Keratinocyte (primary cell): ENCODE measurements at regions not wholly inside any gene's neighbourhood (a gene's known extent, or its start where the extent isn't known, plus 50 kb on each side); places are given as distances from the start of the nearest gene placed in this dataset.

Experiments used
- DNase-seq: peaks from one replicate; pipeline ENCODE4 v3.0.0-alpha.2; 2011; ENCODE audit warnings: low read depth, missing footprints, low spot score
- FAIRE-seq: peaks from 2 replicates; lab custom pipeline; 2011; peaks lifted over from hg19 to GRCh38; lab: Jason Lieb, UNC
- H2AFZ ChIP-seq: 2 replicates; pipeline ENCODE4 v1.6.0; 2012; ENCODE audit warnings: low read length, control low read depth, inconsistent platforms; ENCODE audit not compliant: control insufficient read depth
- H3K27ac ChIP-seq: 2 replicates; pipeline ENCODE4 v1.5.1; 2011; ENCODE audit warnings: low read length; ENCODE audit not compliant: control insufficient read depth, insufficient read depth
- H3K27me3 ChIP-seq: 3 replicates; pipeline ENCODE4 v1.6.0; 2011; ENCODE audit warnings: low read length; ENCODE audit not compliant: control insufficient read depth, insufficient read depth; ENCODE audit errors: extremely low read depth
- H3K36me3 ChIP-seq, 2 experiments: 2 replicates in 1 of 2; 3 replicates in 1 of 2; pipeline ENCODE4 v1.5.1; 2011; ENCODE audit warnings: low read length in 2 of 2, mild to moderate bottlenecking in 1 of 2; ENCODE audit not compliant: control insufficient read depth in 2 of 2, insufficient read depth in 2 of 2; ENCODE audit errors: extremely low read depth in 1 of 2
- H3K4me1 ChIP-seq: 3 replicates; pipeline ENCODE4 v1.5.1; 2011; ENCODE audit warnings: low read length; ENCODE audit not compliant: control insufficient read depth, insufficient read depth; ENCODE audit errors: extremely low read depth
- H3K4me2 ChIP-seq: 3 replicates; pipeline ENCODE4 v1.6.0; 2011; ENCODE audit warnings: low read depth, low read length; ENCODE audit not compliant: control insufficient read depth, insufficient read depth; ENCODE audit errors: extremely low read depth
- H3K4me3 ChIP-seq, 3 experiments: fragments of 200-600 bp in 1 of 3; sonication (generic) in 1 of 3; 2 replicates in 2 of 3; 3 replicates in 1 of 3; pipeline ENCODE4 v1.5.1; 2011 to 2016; ENCODE audit warnings: low read length in 3 of 3, mild to moderate bottlenecking in 3 of 3, control low read depth in 2 of 3, inconsistent platforms in 1 of 3, low read depth in 1 of 3, mixed read lengths in 1 of 3, mixed run types in 1 of 3, moderate library complexity in 1 of 3; ENCODE audit not compliant: control insufficient read depth in 2 of 3, insufficient read depth in 2 of 3; ENCODE audit errors: extremely low read depth in 1 of 3
- H3K79me2 ChIP-seq: 2 replicates; pipeline ENCODE4 v1.6.0; 2012; ENCODE audit warnings: low read length; ENCODE audit not compliant: control insufficient read depth, insufficient read depth
- H3K9ac ChIP-seq: 3 replicates; pipeline ENCODE4 v1.6.0; 2011; ENCODE audit warnings: low read length; ENCODE audit not compliant: control insufficient read depth, insufficient read depth; ENCODE audit errors: extremely low read depth
- H3K9me1 ChIP-seq: 3 replicates; pipeline ENCODE4 v1.6.0; 2011; ENCODE audit warnings: low read length; ENCODE audit not compliant: control insufficient read depth, insufficient read depth; ENCODE audit errors: extremely low read depth
- H3K9me3 ChIP-seq: 2 replicates; pipeline ENCODE4 v1.5.1; 2012; ENCODE audit warnings: low read depth, low read length; ENCODE audit not compliant: control insufficient read depth
- H4K20me1 ChIP-seq: 3 replicates; pipeline ENCODE4 v1.6.0; 2011; ENCODE audit warnings: low read length; ENCODE audit not compliant: control insufficient read depth, insufficient read depth; ENCODE audit errors: extremely low read depth
- CTCF ChIP-seq, 3 experiments: IDR thresholded peaks in 1 of 3; conservative IDR thresholded peaks in 1 of 3; optimal IDR thresholded peaks in 1 of 3; 2 replicates in 2 of 3; 3 replicates in 1 of 3; pipeline versions ENCODE3 to v1.5.1; 2011; ENCODE audit warnings: low read length in 3 of 3, mild to moderate bottlenecking in 3 of 3, moderate library complexity in 2 of 3, control low read depth in 1 of 3, inconsistent platforms in 1 of 3; ENCODE audit not compliant: insufficient read depth in 2 of 3; ENCODE audit errors: extremely low read depth in 1 of 3
- EZH2 ChIP-seq: IDR thresholded peaks from one replicate; pipeline ENCODE4 v1.6.1; 2012; ENCODE audit warnings: inconsistent platforms, mild to moderate bottlenecking, low read length, moderate library complexity
- dilution Hi-C: fragments of 300-500 bp; cut with MboI; formaldehyde crosslinking; loops from one replicate; pipeline ENCODE4 v1.7.0; 2020; ENCODE audit warnings: low sequenced_read_pairs; ENCODE audit not compliant: extremely low pct_ligation_motif_present

DNA sequence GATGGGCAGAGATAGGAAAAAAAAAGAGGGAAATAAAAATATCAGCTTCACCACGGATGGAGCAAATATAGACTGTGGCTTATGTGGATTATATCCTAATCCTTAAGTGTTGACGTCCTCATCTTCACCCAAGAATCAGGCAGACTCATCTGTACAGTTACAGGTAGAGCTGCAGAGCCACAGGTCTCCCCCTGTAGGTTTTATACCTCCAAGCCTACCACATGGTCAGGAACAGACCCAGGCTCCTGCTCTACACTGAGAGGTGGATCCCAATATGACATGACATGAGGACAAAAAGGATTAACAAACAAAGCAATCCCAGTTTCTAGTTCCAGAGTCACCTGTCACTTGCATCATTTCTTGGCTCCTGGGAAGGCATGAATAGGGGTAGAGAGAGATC, 400.8 kb downstream of the SEMA3D start:
- no peak overlapping the region for H3K27ac ChIP-seq
- no peak overlapping the region for H2AFZ ChIP-seq
- no peaks in the 10 kb centered on the region for H4K20me1 ChIP-seq
- H3K27me3 ChIP-seq: no peaks in the 10 kb centered on the region
- dilution Hi-C loops: no loop called here
- no peak overlapping the region for H3K4me3 ChIP-seq
- no peaks in the 10 kb centered on the region for H3K79me2 ChIP-seq
- H3K9ac ChIP-seq: no peak overlapping the region
- H3K36me3 ChIP-seq: no peaks in the 10 kb centered on the region
- no peaks in the 10 kb centered on the region for H3K9me3 ChIP-seq
- no peak for FAIRE-seq
- TF ChIP-seq CTCF (optimal IDR thresholded peaks at IDR 0.05 in 1 of 3, IDR thresholded peaks at IDR 0.05 in 1 of 3, conservative IDR thresholded peaks at IDR 0.05 in 1 of 3; ENCODE audit: extremely low read depth in 1 of 3, insufficient read depth in 2 of 3, low read length in 3 of 3): no peak
- no peak for TF ChIP-seq EZH2
- no peak for DNase-seq
- no peak overlapping the region for H3K4me2 ChIP-seq
- no peaks in the 10 kb centered on the region for H3K9me1 ChIP-seq
- no peaks in the 10 kb centered on the region for H3K4me1 ChIP-seq

- Histone ChIP-seq H3K9me1 (no peaks in the 10 kb centered on the region), H3K4me3 (no peak overlapping the region), H3K4me1 (no peaks in the 10 kb centered on the region)
Observed at GRCh38 chr7:84784450-84784849, 402.4 kb downstream of the SEMA3D start.

More at GRCh38 chr7:84784450-84784849, 402.4 kb downstream of the SEMA3D start:
- H4K20me1 ChIP-seq: no peaks in the 10 kb centered on the region
- no peaks in the 10 kb centered on the region for H3K36me3 ChIP-seq
- DNase-seq (no peak), FAIRE-seq (no peak)
- no peak overlapping the region for H3K4me2 ChIP-seq
- no peak overlapping the region for H3K27ac ChIP-seq
- no peak for TF ChIP-seq EZH2
- no peak for TF ChIP-seq CTCF (optimal IDR thresholded peaks at IDR 0.05 in 1 of 3, IDR thresholded peaks at IDR 0.05 in 1 of 3, conservative IDR thresholded peaks at IDR 0.05 in 1 of 3; ENCODE audit: extremely low read depth in 1 of 3, insufficient read depth in 2 of 3, low read length in 3 of 3)
- dilution Hi-C loops: no loop called here
- H2AFZ ChIP-seq: no peak overlapping the region
- no peaks in the 10 kb centered on the region for H3K9me3 ChIP-seq
- no peaks in the 10 kb centered on the region for H3K27me3 ChIP-seq
- no peak overlapping the region for H3K9ac ChIP-seq
- no peaks in the 10 kb centered on the region for H3K79me2 ChIP-seq
